CD4-positive, alpha-beta memory T cell (primary cell): ENCODE measurements at regions not wholly inside any gene's neighbourhood (a gene's known extent, or its start where the extent isn't known, plus 50 kb on each side); places are given as distances from the start of the nearest gene placed in this dataset.

Experiments used
- CTCF ChIA-PET: fragments of 350-600 bp; sonication (Branson Sonifier 250); formaldehyde crosslinking; loops from one replicate; lab custom pipeline; 2021; ENCODE audit warnings: inconsistent platforms; ENCODE audit not compliant: partially characterized antibody; lab: Charles Lee
- POLR2A ChIA-PET: fragments of 350-600 bp; sonication (Branson Sonifier 250); formaldehyde crosslinking; loops from one replicate; lab custom pipeline; 2021; ENCODE audit not compliant: partially characterized antibody; lab: Charles Lee
- DNase-seq, 5 donors: peaks; one replicate each; pipeline versions ENCODE4 v3.0.0 to v3.0.0-alpha.2; 2020 to 2022; ENCODE audit warnings: mixed read lengths in 1 of 5
- H3K27ac ChIP-seq: one replicate; pipeline ENCODE4 v1.7.0; 2013; ENCODE audit warnings: low read depth, low read length
- H3K27me3 ChIP-seq: 2 replicates; pipeline ENCODE4 v1.7.0; 2013; ENCODE audit warnings: mild to moderate bottlenecking, low read length, moderate library complexity; ENCODE audit not compliant: insufficient read depth
- H3K36me3 ChIP-seq: 2 replicates; pipeline ENCODE4 v1.7.0; 2013; ENCODE audit warnings: mild to moderate bottlenecking, low read length, moderate library complexity; ENCODE audit not compliant: insufficient read depth
- H3K4me1 ChIP-seq: 2 replicates; pipeline ENCODE4 v1.7.0; 2013; ENCODE audit warnings: mild to moderate bottlenecking, low read length, moderate library complexity; ENCODE audit not compliant: insufficient read depth
- H3K4me3 ChIP-seq, 2 donors: one replicate each; pipeline ENCODE4 v1.7.0; 2013; ENCODE audit warnings: low read length in 2 of 2, mild to moderate bottlenecking in 1 of 2
- H3K9me3 ChIP-seq, 2 donors: one replicate each; pipeline ENCODE4 v1.7.0; 2013; ENCODE audit warnings: low read length in 2 of 2, control low read depth in 1 of 2; ENCODE audit not compliant: control insufficient read depth in 1 of 2
- H3K27ac Mint-ChIP-seq, 7 donors: one replicate each; pipeline ENCODE4 v1.8.0; 2020 to 2021; ENCODE audit warnings: mixed read lengths in 7 of 7, mild to moderate bottlenecking in 6 of 7, inconsistent platforms in 3 of 7, moderate library complexity in 3 of 7
- H3K27me3 Mint-ChIP-seq, 2 donors: one replicate each; pipeline ENCODE4 v1.8.0; 2020 to 2021; ENCODE audit warnings: mixed read lengths in 2 of 2
- H3K36me3 Mint-ChIP-seq, 2 donors: one replicate each; pipeline ENCODE4 v1.8.0; 2020 to 2021; ENCODE audit warnings: mixed read lengths in 2 of 2, inconsistent platforms in 1 of 2, mild to moderate bottlenecking in 1 of 2
- H3K4me1 Mint-ChIP-seq, 4 donors: one replicate each; pipeline ENCODE4 v1.8.0; 2020 to 2021; ENCODE audit warnings: mixed read lengths in 4 of 4, mild to moderate bottlenecking in 1 of 4
- H3K4me3 Mint-ChIP-seq, 8 donors: one replicate each; pipeline ENCODE4 v1.8.0; 2020 to 2021; ENCODE audit warnings: mixed read lengths in 8 of 8, mild to moderate bottlenecking in 7 of 8, moderate library complexity in 6 of 8, inconsistent platforms in 3 of 8
- H3K9me3 Mint-ChIP-seq, 8 donors: one replicate each; pipeline ENCODE4 v1.8.0; 2020 to 2021; ENCODE audit warnings: mixed read lengths in 8 of 8, mild to moderate bottlenecking in 5 of 8, inconsistent platforms in 3 of 8, moderate library complexity in 1 of 8
- intact Hi-C: fragments of 100-400 bp; cut with micrococcal nuclease; formaldehyde crosslinking; loops from one replicate; pipeline ENCODE4 v1.15.1; 2023

- intact Hi-C loops, result no loop called here
- Histone ChIP-seq H3K36me3 (no peaks in the 10 kb centered on the region), H3K4me1 (peaks cover 4% of the 10 kb centered on the region), H3K9me3 (no peaks in the 10 kb centered on the region), H3K27ac (no peak overlapping the region), H3K27me3 (no peaks in the 10 kb centered on the region), H3K4me3 (no peak overlapping the region)
- H3K9me3 Mint-ChIP-seq, result no peaks in the 10 kb centered on the region
- H3K27ac Mint-ChIP-seq, result no peak overlapping the region
- peaks cover 1 to 2% of the 10 kb centered on the region in 2 donors for H3K27me3 Mint-ChIP-seq
- CTCF ChIA-PET, result no interaction called here
- no peaks in the 10 kb centered on the region for H3K36me3 Mint-ChIP-seq
- H3K4me1 Mint-ChIP-seq, result peaks cover 9 to 14% (median 12%) of the 10 kb centered on the region in 4 donors
- POLR2A ChIA-PET, result interaction anchor here (1.2 kb wide), 1 partner anchor 12 kb away, joined by 3 read pairs; no protein-coding TSS in a partner anchor
- H3K4me3 Mint-ChIP-seq, result no peak overlapping the region
- DNase-seq, result no peak
Observed at GRCh38 chr9:104980039-104980654, 52.2 kb upstream of the ABCA1 start.

DNA sequence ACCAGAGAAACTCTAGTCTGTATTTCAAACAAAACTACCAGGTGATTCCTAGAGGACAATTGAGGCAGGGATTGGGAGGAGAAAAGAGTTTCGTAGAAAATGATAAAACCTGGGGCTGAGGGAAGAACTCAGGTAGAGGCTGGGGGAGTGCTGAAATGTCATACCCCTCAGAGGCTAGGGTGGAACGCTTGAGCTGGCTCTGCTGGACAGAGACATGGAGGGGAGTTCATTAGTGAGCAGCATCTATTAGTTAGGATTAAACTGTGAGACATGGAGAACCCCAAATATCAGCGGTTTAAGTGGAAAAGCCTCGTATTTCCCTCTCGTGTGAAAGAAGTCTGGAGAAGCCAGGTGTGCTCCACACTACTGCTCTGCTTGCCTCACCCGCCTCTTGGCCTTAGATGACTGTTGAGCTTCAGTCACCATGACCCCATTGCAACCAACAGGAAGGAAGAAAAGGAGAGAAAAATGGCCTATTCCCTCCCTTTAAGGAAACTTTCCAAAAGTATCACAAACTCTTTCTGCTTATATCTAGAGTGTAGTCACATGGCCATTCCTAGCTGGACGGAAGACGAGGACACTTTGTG is 53.7 kb upstream of the ABCA1 start:
- Mint-ChIP-seq H3K27ac (no peak overlapping the region), H3K4me3 (no peak overlapping the region), H3K9me3 (no peaks in the 10 kb centered on the region), H3K36me3 (no peaks in the 10 kb centered on the region), H3K4me1 (peaks cover 11 to 18% (median 16%) of the 10 kb centered on the region in 4 donors), H3K27me3 (peaks cover 1 to 2% of the 10 kb centered on the region in 2 donors)
- intact Hi-C loops, result no loop called here
- no peaks in the 10 kb centered on the region for H3K27me3 ChIP-seq
- no peak for DNase-seq
- ChIA-PET POLR2A (no interaction called here), CTCF (no interaction called here)
- H3K27ac ChIP-seq, result no peak overlapping the region
- H3K36me3 ChIP-seq, result no peaks in the 10 kb centered on the region
- H3K4me3 ChIP-seq, result no peak overlapping the region
- no peaks in the 10 kb centered on the region for H3K9me3 ChIP-seq
- peaks cover 4% of the 10 kb centered on the region for H3K4me1 ChIP-seq

DNA sequence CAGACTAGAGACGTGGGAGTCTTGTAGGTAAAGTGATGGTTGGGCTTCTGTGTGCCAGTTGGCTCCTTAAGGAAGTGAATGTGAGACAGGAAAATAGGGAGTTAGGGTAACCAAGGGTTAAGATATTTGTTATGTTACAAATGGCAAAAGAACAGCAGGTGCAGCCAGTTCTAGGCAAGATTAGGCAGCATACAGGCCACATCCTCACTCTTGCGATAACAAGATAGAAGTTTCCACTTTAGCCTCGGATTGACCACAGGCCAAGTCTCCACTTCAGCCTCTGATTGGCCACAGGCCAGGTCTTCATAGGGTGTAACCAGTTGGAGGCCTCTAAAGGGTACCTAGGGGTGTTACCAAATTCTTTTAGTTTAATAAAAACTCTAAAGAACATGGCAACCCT is 54.6 kb upstream of the ABCA1 start:
- H3K27ac Mint-ChIP-seq, result no peak overlapping the region
- no peaks in the 10 kb centered on the region for H3K27me3 ChIP-seq
- H3K4me1 Mint-ChIP-seq, result peaks cover 11 to 18% (median 16%) of the 10 kb centered on the region in 4 donors
- H3K27me3 Mint-ChIP-seq, result peaks cover 1 to 2% of the 10 kb centered on the region in 2 donors
- H3K4me3 ChIP-seq, result no peak overlapping the region
- H3K4me3 Mint-ChIP-seq, result no peak overlapping the region
- DNase-seq, result no peak
- ChIA-PET CTCF (no interaction called here), POLR2A (interaction anchor here (0.8 kb wide), 1 partner anchor 9 kb away, joined by 3 read pairs; no protein-coding TSS in a partner anchor)
- no peaks in the 10 kb centered on the region for H3K9me3 ChIP-seq
- no peaks in the 10 kb centered on the region for H3K36me3 ChIP-seq
- intact Hi-C loops, result no loop called here
- peaks cover 4% of the 10 kb centered on the region for H3K4me1 ChIP-seq
- H3K27ac ChIP-seq, result no peak overlapping the region
- H3K9me3 Mint-ChIP-seq, result no peaks in the 10 kb centered on the region
- no peaks in the 10 kb centered on the region for H3K36me3 Mint-ChIP-seq

DNA sequence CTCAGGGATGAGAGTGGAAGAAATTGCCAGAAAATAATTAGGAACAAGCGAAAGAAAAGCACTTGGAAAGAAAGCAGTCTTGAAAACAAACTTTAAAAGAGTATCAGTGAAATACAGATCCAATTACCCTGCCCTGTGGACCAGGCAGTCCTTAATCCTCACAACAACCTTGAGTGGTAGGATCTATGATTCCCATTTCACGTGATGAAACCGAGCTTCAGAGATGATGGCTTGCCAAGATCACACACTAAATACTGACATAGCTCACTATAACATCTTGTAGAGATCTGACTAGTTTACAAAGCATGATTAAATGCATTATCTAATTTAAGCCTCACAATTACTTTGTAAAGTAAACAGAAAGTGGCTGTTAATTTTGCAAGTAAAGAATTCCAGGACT is 55.5 kb upstream of the ABCA1 start:
- ChIA-PET POLR2A (interaction anchor here (0.8 kb wide), 1 partner anchor 8 kb away, joined by 3 read pairs; no protein-coding TSS in a partner anchor), CTCF (no interaction called here)
- Histone ChIP-seq H3K9me3 (no peaks in the 10 kb centered on the region), H3K4me1 (peaks cover 4% of the 10 kb centered on the region), H3K27me3 (no peaks in the 10 kb centered on the region), H3K4me3 (no peak overlapping the region), H3K27ac (no peak overlapping the region), H3K36me3 (no peaks in the 10 kb centered on the region)
- H3K27ac Mint-ChIP-seq, result no peak overlapping the region
- H3K36me3 Mint-ChIP-seq, result no peaks in the 10 kb centered on the region
- H3K9me3 Mint-ChIP-seq, result no peaks in the 10 kb centered on the region
- intact Hi-C loops, result no loop called here
- H3K4me1 Mint-ChIP-seq, result peaks cover 11 to 18% (median 17%) of the 10 kb centered on the region in 4 donors
- DNase-seq, result no peak
- H3K27me3 Mint-ChIP-seq, result peaks cover 1 to 2% of the 10 kb centered on the region in 2 donors
- H3K4me3 Mint-ChIP-seq, result no peak overlapping the region

GRCh38 chr9:104984121-104984520 is 56.2 kb upstream of the ABCA1 start:
- ChIA-PET POLR2A (no interaction called here), CTCF (interaction anchor here (1.1 kb wide), 1 partner anchor 431 kb away, joined by 4 read pairs; no protein-coding TSS in a partner anchor)
- Histone ChIP-seq H3K27ac (no peak overlapping the region), H3K9me3 (no peaks in the 10 kb centered on the region), H3K4me1 (peaks cover 4% of the 10 kb centered on the region), H3K36me3 (no peaks in the 10 kb centered on the region), H3K27me3 (no peaks in the 10 kb centered on the region), H3K4me3 (no peak overlapping the region)
- intact Hi-C loops, result no loop called here
- peaks cover 1 to 3% of the 10 kb centered on the region in 2 donors for H3K27me3 Mint-ChIP-seq
- H3K4me1 Mint-ChIP-seq, result peaks cover 11 to 22% (median 18%) of the 10 kb centered on the region in 4 donors
- no peak overlapping the region for H3K27ac Mint-ChIP-seq
- DNase-seq, result no peak
- no peak overlapping the region for H3K4me3 Mint-ChIP-seq
- H3K9me3 Mint-ChIP-seq, result no peaks in the 10 kb centered on the region
- H3K36me3 Mint-ChIP-seq, result no peaks in the 10 kb centered on the region

- POLR2A ChIA-PET, result no interaction called here
- Histone ChIP-seq H3K27ac (no peak overlapping the region), H3K27me3 (no peaks in the 10 kb centered on the region), H3K4me1 (peaks cover 4% of the 10 kb centered on the region), H3K9me3 (no peaks in the 10 kb centered on the region), H3K36me3 (no peaks in the 10 kb centered on the region), H3K4me3 (no peak overlapping the region)
- Mint-ChIP-seq H3K9me3 (no peaks in the 10 kb centered on the region), H3K4me3 (no peak overlapping the region), H3K4me1 (peaks cover 11 to 23% (median 20%) of the 10 kb centered on the region in 4 donors), H3K27me3 (peaks cover 1 to 3% of the 10 kb centered on the region in 2 donors), H3K36me3 (no peaks in the 10 kb centered on the region), H3K27ac (no peak overlapping the region)
- intact Hi-C loops, result no loop called here
- CTCF ChIA-PET, result interaction anchor here (1.1 kb wide), 1 partner anchor 431 kb away, joined by 4 read pairs; no protein-coding TSS in a partner anchor
- no peak for DNase-seq
Observed at GRCh38 chr9:104984542-104984941, 56.6 kb upstream of the ABCA1 start.

GRCh38 chr9:104984948-104985347 is 57.0 kb upstream of the ABCA1 start:
- H3K4me1 Mint-ChIP-seq, result peaks cover 10 to 24% (median 20%) of the 10 kb centered on the region in 4 donors
- H3K27me3 ChIP-seq, result no peaks in the 10 kb centered on the region
- H3K27ac Mint-ChIP-seq, result peak overlapping the region in 1 of 7 donors; percentile 80
- peaks cover 1% of the 10 kb centered on the region in 2 donors for H3K27me3 Mint-ChIP-seq
- no peak overlapping the region for H3K27ac ChIP-seq
- H3K4me1 ChIP-seq, result peaks cover 8% of the 10 kb centered on the region
- H3K9me3 ChIP-seq, result no peaks in the 10 kb centered on the region
- H3K4me3 Mint-ChIP-seq, result peak overlapping the region in 1 of 8 donors; percentile 34
- no peaks in the 10 kb centered on the region for H3K36me3 ChIP-seq
- intact Hi-C loops, result no loop called here
- POLR2A ChIA-PET, result no interaction called here
- H3K4me3 ChIP-seq, result no peak overlapping the region
- H3K36me3 Mint-ChIP-seq, result no peaks in the 10 kb centered on the region
- H3K9me3 Mint-ChIP-seq, result no peaks in the 10 kb centered on the region
- CTCF ChIA-PET, result interaction anchor here (0.7 to 1.1 kb wide), 2 partner anchors 108 to 431 kb away, joined by 3 to 4 read pairs; no protein-coding TSS in a partner anchor
- DNase-seq, result no peak
